ENCODE measurements at regions not wholly inside any gene's neighbourhood (a gene's known extent, or its start where the extent isn't known, plus 50 kb on each side); places are given as distances from the start of the nearest gene placed in this dataset.

GRCh38 chr4:96974295-96974694 lies 1134.4 kb downstream of the PDHA2 start:
- TF ChIP-seq RFX5 (IDR thresholded peaks at IDR 0.05; ENCODE audit: low read depth, low read length) (no peak), CTCF (conservative IDR thresholded peaks at IDR 0.05; ENCODE audit: low read depth, low read length) (no peak), POLR2A (IDR thresholded peaks at IDR 0.05; ENCODE audit: low read depth, low read length) (no peak), RAD21 (IDR thresholded peaks at IDR 0.05; ENCODE audit: low read length) (no peak), FOS (IDR thresholded peaks at IDR 0.05; ENCODE audit: low read depth, low read length) (no peak), ELK1 (IDR thresholded peaks at IDR 0.05; ENCODE audit: borderline replicate concordance, low read depth, low read length) (no peak), BHLHE40 (IDR thresholded peaks at IDR 0.05; ENCODE audit: low read depth, low read length) (no peak)
